ENCODE measurements at regions not wholly inside any gene's neighbourhood (a gene's known extent, or its start where the extent isn't known, plus 50 kb on each side); places are given as distances from the start of the nearest gene placed in this dataset.

DNA sequence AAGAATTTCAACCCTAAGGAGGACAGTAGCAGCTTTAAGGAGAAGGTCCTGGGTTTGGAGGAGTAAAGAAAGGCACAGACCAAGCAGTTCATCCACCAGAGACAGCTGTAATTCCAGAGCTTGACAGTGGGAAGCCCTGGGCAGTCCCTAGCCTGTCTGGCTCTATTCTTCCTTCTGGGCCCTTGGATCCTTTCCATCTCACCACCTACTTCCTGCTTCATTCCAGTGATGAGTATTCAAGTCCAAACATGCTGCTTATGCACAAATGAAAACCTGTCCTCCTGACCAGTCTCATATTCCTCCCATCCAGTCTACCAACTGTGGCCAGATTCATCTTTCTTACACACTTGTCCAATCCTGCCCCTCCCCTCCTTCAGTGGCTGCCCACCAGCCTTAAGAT is 171.4 kb downstream of the CNTN3 start:
- Histone ChIP-seq H3K56ac (ENCODE audit: insufficient read length, low read depth, low read length) (no peak overlapping the region), H3K23me2 (ENCODE audit: insufficient read length, low read depth, low read length, poor library complexity, severe bottlenecking) (no peaks in the 10 kb centered on the region), H4K8ac (replicated peaks; ENCODE audit: insufficient read length, low read depth, low read length) (no peak overlapping the region), H3K14ac (ENCODE audit: insufficient read depth, low read length) (no peak overlapping the region), H3K79me2 (ENCODE audit: insufficient read depth, low read length) (no peaks in the 10 kb centered on the region), H3K27ac (ENCODE audit: insufficient read length, low read depth, low read length) (no peak overlapping the region), H4K91ac (ENCODE audit: insufficient read length, low read depth, low read length) (no peak overlapping the region), H3K4me2 (ENCODE audit: insufficient read depth, insufficient read length, low read length) (no peak overlapping the region), H2AFZ (ENCODE audit: low read length) (no peak overlapping the region), H3K23ac (ENCODE audit: insufficient read length, low read depth, low read length) (no peak overlapping the region), H3T11ph (ENCODE audit: low read length) (no peak overlapping the region), H4K5ac (ENCODE audit: insufficient read length, low read depth, low read length) (no peak overlapping the region), H4K20me1 (ENCODE audit: control insufficient read depth, insufficient read depth, insufficient read length) (no peaks in the 10 kb centered on the region), H2BK15ac (ENCODE audit: low read depth, low read length) (no peak overlapping the region), H3K27me3 (ENCODE audit: insufficient read depth, low read length) (no peaks in the 10 kb centered on the region), H3K9ac (ENCODE audit: extremely low read depth, insufficient read length, low read length) (no peak overlapping the region), H2AK5ac (ENCODE audit: insufficient read length, low read length) (no peak overlapping the region), H3K4me1 (ENCODE audit: insufficient read depth, low read length) (no peaks in the 10 kb centered on the region), H3K18ac (ENCODE audit: insufficient read length, low read depth, low read length) (no peak overlapping the region), H2BK5ac (ENCODE audit: insufficient read length, low read length) (no peak overlapping the region), H2BK12ac (ENCODE audit: insufficient read length, low read depth, low read length) (no peak overlapping the region), H3K79me1 (ENCODE audit: insufficient read depth, low read depth, low read length, poor library complexity, severe bottlenecking) (no peaks in the 10 kb centered on the region), H2BK20ac (ENCODE audit: low read depth, low read length, poor library complexity, severe bottlenecking) (no peak overlapping the region), H2BK120ac (ENCODE audit: low read depth, low read length, poor library complexity, severe bottlenecking) (no peak overlapping the region), H3K9me3 (ENCODE audit: control insufficient read depth, low read depth, low read length) (no peaks in the 10 kb centered on the region), H3K4ac (ENCODE audit: low read depth, low read length) (no peak overlapping the region)
- no peak for DNase-seq
- H3K4me1 Mint-ChIP-seq: no peaks in the 10 kb centered on the region
- no peaks in the 10 kb centered on the region for H3K36me3 Mint-ChIP-seq (ENCODE audit: insufficient read depth in 1 of 3, low read depth in 3 of 3)
- H3K27me3 Mint-ChIP-seq (ENCODE audit: low read depth): no peaks in the 10 kb centered on the region
- H3K9me3 Mint-ChIP-seq: no peaks in the 10 kb centered on the region
- TF ChIP-seq, protein P1, sequence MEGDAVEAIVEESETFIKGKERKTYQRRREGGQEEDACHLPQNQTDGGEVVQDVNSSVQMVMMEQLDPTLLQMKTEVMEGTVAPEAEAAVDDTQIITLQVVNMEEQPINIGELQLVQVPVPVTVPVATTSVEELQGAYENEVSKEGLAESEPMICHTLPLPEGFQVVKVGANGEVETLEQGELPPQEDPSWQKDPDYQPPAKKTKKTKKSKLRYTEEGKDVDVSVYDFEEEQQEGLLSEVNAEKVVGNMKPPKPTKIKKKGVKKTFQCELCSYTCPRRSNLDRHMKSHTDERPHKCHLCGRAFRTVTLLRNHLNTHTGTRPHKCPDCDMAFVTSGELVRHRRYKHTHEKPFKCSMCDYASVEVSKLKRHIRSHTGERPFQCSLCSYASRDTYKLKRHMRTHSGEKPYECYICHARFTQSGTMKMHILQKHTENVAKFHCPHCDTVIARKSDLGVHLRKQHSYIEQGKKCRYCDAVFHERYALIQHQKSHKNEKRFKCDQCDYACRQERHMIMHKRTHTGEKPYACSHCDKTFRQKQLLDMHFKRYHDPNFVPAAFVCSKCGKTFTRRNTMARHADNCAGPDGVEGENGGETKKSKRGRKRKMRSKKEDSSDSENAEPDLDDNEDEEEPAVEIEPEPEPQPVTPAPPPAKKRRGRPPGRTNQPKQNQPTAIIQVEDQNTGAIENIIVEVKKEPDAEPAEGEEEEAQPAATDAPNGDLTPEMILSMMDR (conservative IDR thresholded peaks at IDR 0.05): no peak
- no peak overlapping the region for H3K4me3 Mint-ChIP-seq
- H3K27ac Mint-ChIP-seq: no peak overlapping the region

Measured in H9 (cell line).